Endothelial cell of umbilical vein (primary cell): ENCODE measurements at regions not wholly inside any gene's neighbourhood (a gene's known extent, or its start where the extent isn't known, plus 50 kb on each side); places are given as distances from the start of the nearest gene placed in this dataset.

Experiments
- BruUV-seq: library from RNA; stranded (reverse); fragments of 400-500 nt; replicated peaks from 2 replicates; lab custom pipeline; 2021; lab: Mats Ljungman, UMichigan
- CTCF ChIA-PET: fragments of 300-600, 350-600 bp; sonication (Branson Sonifier 250); formaldehyde crosslinking; loops from one replicate; lab custom pipeline; 2021; ENCODE audit warnings: antibody characterized with exemption, inconsistent platforms; lab: Charles Lee
- POLR2A ChIA-PET: fragments of 300-600, 350-600 bp; sonication (Branson Sonifier 250); formaldehyde crosslinking; loops from one replicate; lab custom pipeline; 2021; ENCODE audit warnings: antibody characterized with exemption, inconsistent platforms; lab: Charles Lee
- DNase-seq: peaks from one replicate; pipeline ENCODE4 v3.0.0-alpha.2; 2011; ENCODE audit warnings: low read depth, low spot score
- FAIRE-seq: peaks from 2 replicates; lab custom pipeline; 2011; peaks lifted over from hg19 to GRCh38; lab: Jason Lieb, UNC
- H2AFZ ChIP-seq: 2 replicates; pipeline ENCODE4 v1.6.0; 2012; ENCODE audit warnings: low read depth, low read length, control low read depth, inconsistent platforms
- H3K27ac ChIP-seq: 2 replicates; pipeline ENCODE4 v1.5.1; 2011; ENCODE audit warnings: low read depth, mild to moderate bottlenecking, control low read depth, low read length, moderate library complexity; ENCODE audit not compliant: insufficient read depth
- H3K27me3 ChIP-seq, 2 experiments: 2 replicates each; pipeline versions ENCODE4 v1.6.0 to v1.6.1; 2011; ENCODE audit warnings: low read length in 2 of 2, mixed read lengths in 1 of 2; ENCODE audit not compliant: control insufficient read depth in 2 of 2, insufficient read depth in 2 of 2
- H3K36me3 ChIP-seq, 2 experiments: 2 replicates in 1 of 2; 3 replicates in 1 of 2; pipeline ENCODE4 v1.5.1; 2011; ENCODE audit warnings: low read length in 2 of 2, mild to moderate bottlenecking in 1 of 2, moderate library complexity in 1 of 2; ENCODE audit not compliant: control insufficient read depth in 2 of 2, insufficient read depth in 2 of 2; ENCODE audit errors: extremely low read depth in 1 of 2
- H3K4me1 ChIP-seq: 3 replicates; pipeline ENCODE4 v1.5.1; 2011; ENCODE audit warnings: mild to moderate bottlenecking, low read length; ENCODE audit not compliant: control insufficient read depth, insufficient read depth; ENCODE audit errors: extremely low read depth
- H3K4me2 ChIP-seq: 2 replicates; pipeline ENCODE4 v1.6.1; 2011; ENCODE audit warnings: low read length, control low read depth, mixed read lengths; ENCODE audit not compliant: insufficient read depth
- H3K4me3 ChIP-seq, 3 experiments: fragments of 200-600 bp in 1 of 3; sonication (generic), shearing (Covaris generic) in 1 of 3; replicated peaks in 1 of 3; 2 replicates each; pipeline ENCODE4 v1.5.1; 2011 to 2016; ENCODE audit warnings: control low read depth in 3 of 3, low read length in 3 of 3, mild to moderate bottlenecking in 2 of 3, inconsistent platforms in 1 of 3, low read depth in 1 of 3, moderate library complexity in 1 of 3; ENCODE audit not compliant: insufficient read depth in 1 of 3
- H3K79me2 ChIP-seq: 2 replicates; pipeline ENCODE4 v1.6.0; 2012; ENCODE audit warnings: low read length, inconsistent platforms; ENCODE audit not compliant: control insufficient read depth, insufficient read depth
- H3K9ac ChIP-seq: replicated peaks from 2 replicates; pipeline ENCODE3; 2011; ENCODE audit warnings: low read length, control low read depth; ENCODE audit not compliant: insufficient read depth; ENCODE audit errors: extremely low read depth
- H3K9me1 ChIP-seq: replicated peaks from 3 replicates; pipeline ENCODE4 v1.6.0; 2011; ENCODE audit warnings: mild to moderate bottlenecking, low read length; ENCODE audit not compliant: control insufficient read depth, insufficient read depth; ENCODE audit errors: extremely low read depth
- H3K9me3 ChIP-seq: replicated peaks from 2 replicates; pipeline ENCODE4 v1.5.1; 2012; ENCODE audit warnings: low read length, inconsistent platforms; ENCODE audit not compliant: control insufficient read depth, insufficient read depth
- H4K20me1 ChIP-seq: replicated peaks from 2 replicates; pipeline ENCODE3; 2011; ENCODE audit warnings: mild to moderate bottlenecking, low read length; ENCODE audit not compliant: control insufficient read depth, insufficient read depth; ENCODE audit errors: extremely low read depth
- EZH2 ChIP-seq: IDR thresholded peaks from 2 replicates; pipeline ENCODE4 v1.6.1; 2012; ENCODE audit warnings: borderline replicate concordance, low read depth, mild to moderate bottlenecking, moderate library complexity, low read length, inconsistent platforms; ENCODE audit not compliant: severe bottlenecking
- FOS ChIP-seq: IDR thresholded peaks from 2 replicates; pipeline ENCODE4 v1.6.1; 2011; ENCODE audit warnings: mild to moderate bottlenecking, low read length, moderate library complexity, borderline replicate concordance; ENCODE audit not compliant: insufficient read depth
- GATA2 ChIP-seq: IDR thresholded peaks from 2 replicates; pipeline ENCODE4 v1.7.0; 2011; ENCODE audit warnings: low read depth, mild to moderate bottlenecking, moderate library complexity, mixed read lengths, low read length; ENCODE audit not compliant: insufficient read length, insufficient read depth
- JUN ChIP-seq: IDR thresholded peaks from 2 replicates; pipeline ENCODE4 v1.6.1; 2011; ENCODE audit warnings: borderline replicate concordance, low read depth; ENCODE audit not compliant: insufficient read length, insufficient read depth
- MYC ChIP-seq: IDR thresholded peaks from one replicate; pipeline ENCODE4 v1.6.1; 2011; ENCODE audit warnings: mild to moderate bottlenecking, low read depth, low read length
- POLR2A ChIP-seq: IDR thresholded peaks from 2 replicates; pipeline ENCODE4 v1.6.1; 2012; ENCODE audit warnings: low read depth, mild to moderate bottlenecking, control low read depth, low read length
- POLR2AphosphoS5 ChIP-seq: IDR thresholded peaks from 2 replicates; pipeline ENCODE4 v1.6.1; 2012; ENCODE audit warnings: low read depth, mild to moderate bottlenecking, control low read depth, low read length, moderate library complexity; ENCODE audit not compliant: insufficient read depth
- dilution Hi-C: fragments of 300-500 bp; cut with MboI; formaldehyde crosslinking; loops from one replicate; pipeline ENCODE4 v1.15.0; 2019; ENCODE audit warnings: low sequenced_read_pairs; ENCODE audit not compliant: extremely low pct_ligation_motif_present
- intact Hi-C: fragments of 100-400 bp; cut with micrococcal nuclease; formaldehyde crosslinking; loops from one replicate; pipeline ENCODE4 v1.10.0; 2022
- TF ChIP-seq, protein P1 (sequence below), 2 donors: IDR thresholded peaks; 1 replicate in 1 of 2; 2 replicates in 1 of 2; pipeline ENCODE4 v1.5.1; 2011; ENCODE audit warnings: low read length in 2 of 2, mild to moderate bottlenecking in 2 of 2, moderate library complexity in 2 of 2, control low read depth in 1 of 2, inconsistent platforms in 1 of 2, low read depth in 1 of 2; ENCODE audit not compliant: insufficient read depth in 1 of 2; ENCODE audit errors: extremely low read depth in 1 of 2
- TF ChIP-seq, protein P2 (sequence below): IDR thresholded peaks from 2 replicates; pipeline ENCODE4 v1.6.1; 2011; ENCODE audit not compliant: insufficient read depth, insufficient read length

DNA sequence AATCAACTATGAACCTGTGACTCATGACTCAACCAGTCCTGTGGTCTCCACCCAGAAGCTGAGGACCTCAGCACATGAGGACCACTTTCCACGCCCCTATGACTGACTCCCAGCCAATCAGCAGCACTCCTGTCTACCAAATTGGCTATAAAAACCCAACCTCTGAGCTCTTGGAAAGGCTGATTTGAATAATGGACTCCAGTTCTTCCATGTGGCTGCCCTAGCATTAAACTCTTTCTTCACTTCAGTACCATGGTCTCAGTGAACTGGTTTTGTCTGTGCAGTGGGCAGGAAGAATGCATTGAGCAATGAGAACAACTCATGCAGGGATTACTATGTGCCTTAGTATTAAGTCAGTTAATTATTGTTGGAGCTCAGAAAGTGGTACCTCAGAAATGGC is 78.3 kb downstream of the CMPK2 start:
- Histone ChIP-seq H3K9me3 (no peaks in the 10 kb centered on the region), H3K4me1 (no peaks in the 10 kb centered on the region), H3K4me2 (no peak overlapping the region), H3K79me2 (no peaks in the 10 kb centered on the region), H3K4me3 (no peak overlapping the region), H4K20me1 (no peaks in the 10 kb centered on the region), H3K9ac (no peak overlapping the region), H3K27me3 (no peaks in the 10 kb centered on the region), H3K36me3 (no peaks in the 10 kb centered on the region), H3K9me1 (no peaks in the 10 kb centered on the region), H2AFZ (no peak overlapping the region), H3K27ac (no peak overlapping the region)
- no TSS peak for BruUV-seq
- no peak for TF ChIP-seq FOS
- no peak for TF ChIP-seq EZH2
- no peak for TF ChIP-seq POLR2A
- TF ChIP-seq GATA2 = no peak
- TF ChIP-seq, protein P1, sequence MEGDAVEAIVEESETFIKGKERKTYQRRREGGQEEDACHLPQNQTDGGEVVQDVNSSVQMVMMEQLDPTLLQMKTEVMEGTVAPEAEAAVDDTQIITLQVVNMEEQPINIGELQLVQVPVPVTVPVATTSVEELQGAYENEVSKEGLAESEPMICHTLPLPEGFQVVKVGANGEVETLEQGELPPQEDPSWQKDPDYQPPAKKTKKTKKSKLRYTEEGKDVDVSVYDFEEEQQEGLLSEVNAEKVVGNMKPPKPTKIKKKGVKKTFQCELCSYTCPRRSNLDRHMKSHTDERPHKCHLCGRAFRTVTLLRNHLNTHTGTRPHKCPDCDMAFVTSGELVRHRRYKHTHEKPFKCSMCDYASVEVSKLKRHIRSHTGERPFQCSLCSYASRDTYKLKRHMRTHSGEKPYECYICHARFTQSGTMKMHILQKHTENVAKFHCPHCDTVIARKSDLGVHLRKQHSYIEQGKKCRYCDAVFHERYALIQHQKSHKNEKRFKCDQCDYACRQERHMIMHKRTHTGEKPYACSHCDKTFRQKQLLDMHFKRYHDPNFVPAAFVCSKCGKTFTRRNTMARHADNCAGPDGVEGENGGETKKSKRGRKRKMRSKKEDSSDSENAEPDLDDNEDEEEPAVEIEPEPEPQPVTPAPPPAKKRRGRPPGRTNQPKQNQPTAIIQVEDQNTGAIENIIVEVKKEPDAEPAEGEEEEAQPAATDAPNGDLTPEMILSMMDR (IDR thresholded peaks at IDR 0.05; ENCODE audit: extremely low read depth in 1 of 2, insufficient read depth in 1 of 2, low read depth in 1 of 2, low read length in 2 of 2) = no peak
- TF ChIP-seq POLR2AphosphoS5 = no peak
- no peak for TF ChIP-seq MYC
- no peak for TF ChIP-seq JUN
- TF ChIP-seq, protein P2, sequence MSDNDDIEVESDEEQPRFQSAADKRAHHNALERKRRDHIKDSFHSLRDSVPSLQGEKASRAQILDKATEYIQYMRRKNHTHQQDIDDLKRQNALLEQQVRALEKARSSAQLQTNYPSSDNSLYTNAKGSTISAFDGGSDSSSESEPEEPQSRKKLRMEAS = no peak
- CTCF ChIA-PET = interaction anchor here (1.3 kb wide), 1 partner anchor 15 kb away, joined by 3 read pairs; no protein-coding TSS in a partner anchor
- no peak for DNase-seq
- dilution Hi-C loops (no loop called here), intact Hi-C loops (no loop called here)
- POLR2A ChIA-PET = no interaction called here
- FAIRE-seq = no peak
